H54 (cell line): ENCODE measurements at regions not wholly inside any gene's neighbourhood (a gene's known extent, or its start where the extent isn't known, plus 50 kb on each side); places are given as distances from the start of the nearest gene placed in this dataset.

Experiments
- DNase-seq: peaks from one replicate; pipeline ENCODE4 v3.0.0; 2011; ENCODE audit warnings: low spot score, mixed read lengths; ENCODE audit not compliant: insufficient read length
- FAIRE-seq: peaks from 3 replicates; lab custom pipeline; 2011; peaks lifted over from hg19 to GRCh38; lab: Jason Lieb, UNC
- POLR2A ChIP-seq: IDR thresholded peaks from 2 replicates; pipeline ENCODE4 v1.6.1; 2011; ENCODE audit warnings: low read depth, mild to moderate bottlenecking, low read length

DNA sequence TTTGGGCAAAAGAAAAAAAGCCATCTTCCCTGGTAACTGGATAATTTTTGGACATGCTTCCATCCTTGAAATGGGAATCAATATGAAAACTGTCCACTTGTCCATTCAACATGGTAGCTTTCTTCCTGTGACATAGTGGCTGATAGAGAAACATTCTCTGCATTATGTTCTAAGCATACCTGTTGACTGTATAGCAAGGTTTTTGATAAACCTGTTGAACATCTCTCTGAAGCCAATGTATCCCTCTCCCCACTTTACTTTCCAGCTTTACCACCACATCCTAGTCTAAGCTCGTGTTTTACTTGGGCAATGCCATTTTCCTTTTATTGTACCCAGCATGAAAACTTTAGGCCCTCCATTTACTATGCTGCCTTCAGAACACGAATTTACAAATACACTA lies 630.1 kb downstream of the TOX3 start:
- DNase-seq: no peak
- no peak for TF ChIP-seq POLR2A
- no peak for FAIRE-seq

- no peak for DNase-seq
- FAIRE-seq: no peak
- TF ChIP-seq POLR2A: no peak
These were observed 630.7 kb downstream of the TOX3 start for GRCh38 chr16:51916231-51916630.

DNA sequence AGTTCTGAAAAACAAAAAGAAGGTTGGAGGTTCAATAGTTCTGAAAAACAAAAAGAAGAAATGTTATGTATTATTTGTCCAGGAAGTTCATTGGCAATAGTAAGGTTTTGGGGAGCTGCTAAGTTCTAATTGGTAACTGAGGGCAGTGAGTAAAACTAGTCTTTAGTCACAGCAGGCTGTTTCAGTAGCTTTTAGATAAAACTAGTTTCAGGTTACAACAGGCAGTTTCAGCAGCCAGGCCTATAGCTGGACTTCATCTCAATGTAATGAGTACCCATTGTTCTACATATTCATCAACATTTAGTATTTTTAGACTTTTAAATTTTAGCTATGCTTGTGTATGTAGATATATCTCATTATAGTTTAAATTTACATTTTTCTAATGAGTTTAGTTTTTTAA lies 639.3 kb downstream of the TOX3 start:
- TF ChIP-seq POLR2A: no peak
- FAIRE-seq: no peak

DNA sequence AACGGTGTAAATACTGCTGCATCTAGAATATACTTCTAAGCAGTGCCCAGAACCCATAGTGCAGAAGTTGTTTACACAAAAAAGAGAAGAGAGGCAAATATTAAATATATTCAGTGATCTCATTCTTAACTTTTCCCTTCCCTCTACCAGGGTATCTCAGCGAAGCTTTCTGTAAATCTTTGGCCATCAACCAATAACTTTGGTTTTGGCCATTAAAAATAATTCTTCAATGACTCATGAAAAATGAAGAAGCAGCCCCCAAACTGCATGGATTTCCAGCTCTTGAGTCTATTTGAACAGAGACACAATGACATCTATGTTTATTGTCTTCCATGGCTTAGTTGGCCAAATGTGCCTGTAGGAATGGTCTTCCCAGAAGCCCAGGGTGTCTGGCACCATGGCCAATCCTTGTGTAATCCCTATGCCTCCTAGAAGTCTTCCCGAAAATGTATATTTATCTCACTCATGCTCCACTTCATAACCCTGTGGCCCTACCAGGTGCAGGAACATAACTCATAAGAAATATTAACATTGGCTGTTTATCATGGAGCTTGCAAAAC lies 646.6 kb downstream of the TOX3 start:
- DNase-seq (no peak), FAIRE-seq (no peak)
- TF ChIP-seq POLR2A: no peak

More for the DNA sequence above, 639.3 kb downstream of the TOX3 start:
- no peak for DNase-seq

DNA sequence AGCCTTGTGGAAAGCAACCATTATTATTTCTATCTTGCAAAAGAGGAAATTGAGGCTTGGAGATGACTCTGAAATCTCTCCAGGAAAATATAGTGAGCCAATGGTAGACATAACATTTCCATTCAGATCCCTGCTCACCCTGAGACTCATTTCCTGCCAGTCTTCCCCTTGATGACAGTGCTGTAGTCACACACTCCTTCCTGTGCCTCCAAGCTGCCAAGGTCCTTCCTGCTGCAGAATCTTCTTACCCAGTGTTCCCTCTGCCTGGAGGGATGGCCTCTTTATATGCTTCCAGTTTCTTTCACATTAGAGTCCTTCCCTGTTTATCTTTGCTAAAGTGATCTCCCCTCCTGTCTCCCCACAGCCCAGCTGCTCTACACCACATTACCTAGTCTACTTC lies 648.1 kb downstream of the TOX3 start:
- DNase-seq: no peak
- no peak for TF ChIP-seq POLR2A
- FAIRE-seq: no peak

DNA sequence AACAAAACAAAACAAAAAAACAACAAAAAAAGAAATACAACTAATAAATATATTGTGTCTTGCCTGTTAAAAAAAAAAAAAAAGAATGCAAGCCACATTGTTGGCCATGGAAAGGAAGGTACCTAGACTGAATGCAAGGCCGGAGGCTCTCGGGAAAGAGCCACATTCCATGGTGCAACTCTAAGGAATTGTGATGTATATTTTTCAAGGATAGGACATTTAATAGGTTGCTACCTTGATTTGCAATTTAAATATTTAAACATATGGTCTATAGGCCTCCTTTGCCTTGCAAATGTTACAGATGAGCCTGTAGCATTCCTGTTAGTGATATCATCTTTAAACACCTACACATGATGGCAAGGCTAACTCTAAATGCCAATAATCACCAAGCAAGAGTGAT lies 650.9 kb downstream of the TOX3 start:
- no peak for FAIRE-seq

DNA sequence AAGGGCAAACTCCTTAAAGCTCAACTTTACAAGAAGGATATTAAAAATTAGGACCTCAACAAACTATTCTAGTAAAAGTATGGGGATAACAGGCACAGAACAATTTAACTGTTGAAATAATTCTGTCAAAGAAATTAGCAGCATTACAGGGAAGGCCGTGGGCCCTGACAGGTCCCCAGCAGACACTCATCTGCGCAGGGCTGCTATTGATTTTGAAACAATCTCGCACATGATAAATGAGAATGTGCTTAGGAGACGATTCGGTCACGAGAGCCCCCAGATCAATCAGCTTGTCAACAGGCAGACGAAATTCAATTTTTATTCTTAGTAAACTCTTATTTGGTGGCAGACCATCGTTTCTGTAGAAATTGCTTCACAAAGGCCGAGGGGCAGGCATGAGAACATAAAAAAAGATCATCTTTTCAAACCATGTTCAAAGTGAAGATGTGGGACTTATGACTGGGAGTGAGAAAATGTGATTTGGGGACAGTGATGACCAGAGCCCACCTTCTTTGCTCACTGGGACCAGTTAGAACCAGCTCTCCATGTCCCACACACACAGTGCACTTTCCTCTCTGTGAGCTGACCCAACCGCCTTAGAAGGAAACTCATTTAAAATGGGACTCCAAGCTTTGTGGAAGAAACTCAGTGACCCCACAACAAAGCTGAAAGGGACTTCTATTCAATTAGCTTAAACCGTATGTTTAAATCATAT lies 654.5 kb downstream of the TOX3 start:
- no peak for TF ChIP-seq POLR2A
- FAIRE-seq (no peak), DNase-seq (no peak)

More for the DNA sequence above, 650.9 kb downstream of the TOX3 start:
- no peak for TF ChIP-seq POLR2A
- no peak for DNase-seq

DNA sequence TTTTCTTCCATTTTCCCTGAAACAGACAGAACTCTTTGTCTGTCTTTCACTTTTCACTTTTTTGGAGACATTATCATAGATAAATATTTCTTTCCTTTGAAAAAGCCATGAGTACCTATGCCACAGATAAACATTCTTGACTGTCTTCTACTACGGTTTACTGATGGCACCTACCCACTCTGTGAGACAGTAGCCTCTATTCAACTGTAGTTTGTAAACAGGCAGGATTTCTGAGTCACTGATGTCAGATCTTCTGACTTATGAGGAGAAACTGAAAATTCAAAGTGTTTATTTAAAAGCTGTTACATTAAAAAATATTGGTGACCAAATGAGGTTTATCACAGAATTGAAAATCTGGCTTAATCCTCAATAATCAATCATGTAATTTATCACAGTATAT lies 658.4 kb downstream of the TOX3 start:
- no peak for TF ChIP-seq POLR2A
- FAIRE-seq (no peak), DNase-seq (no peak)

GRCh38 chr16:51888016-51888415 lies 658.9 kb downstream of the TOX3 start:
- no peak for TF ChIP-seq POLR2A
- FAIRE-seq (no peak), DNase-seq (no peak)

- DNase-seq: no peak
- no peak for FAIRE-seq
These were observed 660.5 kb downstream of the TOX3 start for GRCh38 chr16:51886456-51886855.

DNA sequence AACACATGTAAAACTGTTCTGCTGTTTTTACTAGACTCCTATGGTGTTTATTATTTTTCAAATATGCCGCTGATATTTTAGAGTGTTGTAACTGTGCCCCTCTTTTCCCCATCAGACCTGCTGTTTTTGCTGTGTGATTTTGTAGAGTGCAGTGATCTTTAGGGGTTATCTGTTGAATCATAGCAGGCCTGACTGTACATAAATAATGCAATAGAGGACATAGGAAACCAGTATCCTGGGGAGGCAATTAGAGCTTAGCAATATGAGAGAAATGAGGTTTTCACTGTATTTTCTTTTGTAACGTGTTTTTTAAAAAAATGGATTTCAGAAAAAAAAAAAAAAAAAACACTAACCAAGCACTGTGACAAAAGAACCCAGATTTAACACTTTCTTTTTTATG lies 662.2 kb downstream of the TOX3 start:
- TF ChIP-seq POLR2A: no peak
- FAIRE-seq (no peak), DNase-seq (no peak)

More at GRCh38 chr16:51886456-51886855, 660.5 kb downstream of the TOX3 start:
- no peak for TF ChIP-seq POLR2A

DNA sequence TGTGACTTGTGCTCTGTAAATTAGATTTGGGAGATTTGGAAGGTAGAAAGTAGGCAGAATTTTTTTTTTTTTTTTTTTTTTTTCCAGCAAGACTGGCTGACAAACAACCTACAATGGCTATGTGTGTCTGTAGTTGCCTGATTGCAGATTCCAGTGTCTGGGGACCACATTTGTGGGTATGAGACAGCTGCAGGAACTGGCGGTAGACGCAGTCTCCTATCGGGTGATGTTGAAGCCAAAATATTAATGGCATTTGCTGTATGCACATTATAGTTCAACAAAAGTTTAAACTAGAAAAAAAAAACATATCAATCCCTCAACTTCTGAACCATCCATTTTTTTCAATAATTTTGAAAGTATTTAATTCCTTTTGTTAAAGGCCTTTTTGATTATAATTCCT lies 665.2 kb downstream of the TOX3 start:
- FAIRE-seq: no peak
- DNase-seq: no peak
- no peak for TF ChIP-seq POLR2A

DNA sequence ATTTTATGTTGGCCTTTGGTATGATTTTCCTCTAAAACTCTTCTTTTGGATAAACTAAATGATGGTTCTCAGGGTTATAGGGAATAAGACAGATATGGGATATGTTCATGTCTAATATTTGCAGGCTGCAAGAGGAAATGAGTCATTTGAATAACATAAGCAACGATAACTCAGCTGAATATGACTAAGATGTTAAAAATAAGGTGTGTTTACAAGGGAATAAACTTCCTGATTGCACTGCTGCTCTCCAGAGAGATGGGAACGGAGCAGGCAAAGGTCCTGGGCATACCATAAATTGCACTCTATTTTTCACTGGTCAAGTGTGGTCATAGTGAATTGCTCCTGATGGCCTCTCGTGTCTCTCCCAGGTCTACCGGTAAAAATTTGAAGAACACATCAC lies 666.2 kb downstream of the TOX3 start:
- no peak for FAIRE-seq
- no peak for TF ChIP-seq POLR2A
- peak; percentile 10 for DNase-seq

DNA sequence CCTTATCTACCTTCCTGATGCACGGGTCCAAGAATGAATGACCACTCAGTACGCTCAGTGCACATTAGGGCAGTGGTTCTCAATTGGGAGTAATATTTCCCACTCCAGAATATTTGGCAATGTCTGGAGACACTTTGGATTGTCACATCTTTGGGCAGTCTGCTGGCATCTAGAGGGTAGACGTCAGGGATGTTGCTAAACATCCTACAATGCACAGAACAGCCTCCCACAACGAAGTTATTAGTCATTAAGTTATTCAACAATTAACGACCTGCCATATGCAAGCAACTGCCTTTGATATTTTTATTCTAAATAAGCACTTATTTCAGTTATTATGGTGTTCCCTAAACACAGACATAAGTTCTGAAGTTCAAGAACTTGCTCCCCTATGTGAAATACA lies 669.3 kb downstream of the TOX3 start:
- no peak for TF ChIP-seq POLR2A
- DNase-seq (no peak), FAIRE-seq (no peak)

DNA sequence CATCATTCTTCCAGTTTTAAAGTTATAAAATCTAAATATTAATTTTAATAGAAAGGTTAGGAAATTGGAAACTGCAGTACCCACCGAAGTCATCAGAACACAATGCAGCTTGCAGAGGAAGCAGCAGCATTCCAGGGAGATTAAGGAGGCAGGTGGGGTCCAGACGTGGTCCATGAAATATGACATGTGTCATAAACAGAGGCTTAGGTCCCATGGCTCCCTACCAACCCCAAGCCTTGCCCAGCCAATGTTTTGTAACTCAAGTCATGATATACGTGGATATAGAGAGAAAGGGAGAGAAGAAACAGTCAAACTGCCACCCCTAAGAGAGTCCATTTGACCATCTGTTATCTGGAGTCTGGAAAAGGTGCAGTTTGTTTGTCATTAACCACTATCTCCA lies 670.0 kb downstream of the TOX3 start:
- DNase-seq (no peak), FAIRE-seq (no peak)

GRCh38 chr16:51876601-51876875 lies 670.4 kb downstream of the TOX3 start:
- no peak for TF ChIP-seq POLR2A
- DNase-seq (no peak), FAIRE-seq (no peak)

More for the DNA sequence above, 670.0 kb downstream of the TOX3 start:
- no peak for TF ChIP-seq POLR2A
